Lower lobe of right lung (tissue), 2 donors: ENCODE measurements at regions not wholly inside any gene's neighbourhood (a gene's known extent, or its start where the extent isn't known, plus 50 kb on each side); places are given as distances from the start of the nearest gene placed in this dataset.

ENCODE experiments used
- ATAC-seq, 2 donors: fragments of 200-7000 bp; cut with Tn5 transposase; one replicate each; pipeline ENCODE4 v1.9.1; 2020 to 2022; ENCODE audit warnings: mild to moderate bottlenecking in 2 of 2, moderate library complexity in 2 of 2
- DNase-seq: peaks from one replicate; pipeline ENCODE4 v3.0.0-alpha.2; 2020
- H3K27ac ChIP-seq: fragments of 200-600 bp; one replicate; pipeline ENCODE4 v1.8.0; 2022
- H3K27me3 ChIP-seq: fragments of 200-600 bp; one replicate; pipeline ENCODE4 v1.8.0; 2022; ENCODE audit warnings: low read depth
- H3K36me3 ChIP-seq: fragments of 200-600 bp; one replicate; pipeline ENCODE4 v1.8.0; 2022; ENCODE audit warnings: mild to moderate bottlenecking
- H3K4me1 ChIP-seq: fragments of 200-600 bp; one replicate; pipeline ENCODE4 v1.8.0; 2022
- H3K4me3 ChIP-seq: fragments of 200-600 bp; one replicate; pipeline ENCODE4 v1.8.0; 2022; ENCODE audit warnings: mild to moderate bottlenecking
- H3K9me3 ChIP-seq: fragments of 200-600 bp; one replicate; pipeline ENCODE4 v1.8.0; 2022
- CTCF ChIP-seq: fragments of 200-600 bp; IDR thresholded peaks from one replicate; pipeline ENCODE4 v1.8.0; 2022; ENCODE audit warnings: antibody characterized with exemption, mild to moderate bottlenecking
- intact Hi-C: fragments of 100-400 bp; cut with DNase I; formaldehyde crosslinking; loops from one replicate; pipeline ENCODE4 v1.11.0; 2022
- donor health status: DM: no; HTN: yes; CAD: no; lungs with severe emphysema.

- Histone ChIP-seq H3K27ac (no peak overlapping the region), H3K4me3 (no peak overlapping the region), H3K9me3 (no peaks in the 10 kb centered on the region), H3K27me3 (no peaks in the 10 kb centered on the region), H3K4me1 (no peaks in the 10 kb centered on the region), H3K36me3 (no peaks in the 10 kb centered on the region)
- ATAC-seq: no peak
- no peak for TF ChIP-seq CTCF
- no peak for DNase-seq
- intact Hi-C loops: no loop called here
Observed at GRCh38 chr3:70646635-70647034, 334.2 kb upstream of the MDFIC2 start.

- Histone ChIP-seq H3K36me3 (no peaks in the 10 kb centered on the region), H3K27me3 (no peaks in the 10 kb centered on the region), H3K9me3 (no peaks in the 10 kb centered on the region), H3K4me3 (no peak overlapping the region), H3K4me1 (no peaks in the 10 kb centered on the region), H3K27ac (no peak overlapping the region)
- no peak for TF ChIP-seq CTCF
- intact Hi-C loops: no loop called here
- ATAC-seq: no peak
- DNase-seq: no peak
Observed at GRCh38 chr3:70640481-70640880, 328.0 kb upstream of the MDFIC2 start.

GRCh38 chr3:70635301-70635700, 322.9 kb upstream of the MDFIC2 start:
- no peak for ATAC-seq
- no peak for TF ChIP-seq CTCF
- Histone ChIP-seq H3K36me3 (no peaks in the 10 kb centered on the region), H3K4me3 (no peak overlapping the region), H3K27me3 (no peaks in the 10 kb centered on the region), H3K27ac (no peak overlapping the region), H3K9me3 (no peaks in the 10 kb centered on the region), H3K4me1 (no peaks in the 10 kb centered on the region)
- no peak for DNase-seq
- intact Hi-C loops: no loop called here

GRCh38 chr3:70631716-70632307, 319.4 kb upstream of the MDFIC2 start:
- intact Hi-C loops: no loop called here
- ATAC-seq (no peak), DNase-seq (no peak)
- H3K4me1 ChIP-seq: no peaks in the 10 kb centered on the region
- H3K27ac ChIP-seq: no peak overlapping the region
- no peak for TF ChIP-seq CTCF
- H3K36me3 ChIP-seq: no peaks in the 10 kb centered on the region
- H3K4me3 ChIP-seq: no peak overlapping the region
- H3K9me3 ChIP-seq: no peaks in the 10 kb centered on the region
- no peaks in the 10 kb centered on the region for H3K27me3 ChIP-seq

GRCh38 chr3:70621451-70621850, 309.0 kb upstream of the MDFIC2 start:
- H3K4me3 ChIP-seq: no peak overlapping the region
- H3K9me3 ChIP-seq: no peaks in the 10 kb centered on the region
- H3K27me3 ChIP-seq: peaks cover 4% of the 10 kb centered on the region
- TF ChIP-seq CTCF: no peak
- no peak overlapping the region for H3K27ac ChIP-seq
- DNase-seq (no peak), ATAC-seq (no peak)
- H3K36me3 ChIP-seq: no peaks in the 10 kb centered on the region
- intact Hi-C loops: no loop called here
- H3K4me1 ChIP-seq: no peaks in the 10 kb centered on the region

- Histone ChIP-seq H3K27me3 (peaks cover 4% of the 10 kb centered on the region), H3K27ac (no peak overlapping the region), H3K9me3 (no peaks in the 10 kb centered on the region), H3K4me1 (no peaks in the 10 kb centered on the region), H3K36me3 (no peaks in the 10 kb centered on the region), H3K4me3 (no peak overlapping the region)
- TF ChIP-seq CTCF: no peak
- ATAC-seq (no peak), DNase-seq (no peak)
- intact Hi-C loops: no loop called here
Observed at GRCh38 chr3:70620956-70621355, 308.5 kb upstream of the MDFIC2 start.
